ENCODE measurements at regions not wholly inside any gene's neighbourhood (a gene's known extent, or its start where the extent isn't known, plus 50 kb on each side); places are given as distances from the start of the nearest gene placed in this dataset.
"Not testable (repeated sequence)": the region's sequence is repeated elsewhere in the genome, so short reads cannot be mapped to it uniquely, and the experiment has no call there.

GRCh38 chrX:150091300-150091699 is 153.0 kb upstream of the EOLA2 start:
- DNase-seq; H3K4me1 Mint-ChIP-seq (ENCODE audit: low read depth); H3K36me3 Mint-ChIP-seq; POLR2A ChIA-PET; CTCF ChIA-PET; intact Hi-C loops (cut with micrococcal nuclease); H3K27me3 Mint-ChIP-seq; H3K27ac Mint-ChIP-seq; H3K9me3 Mint-ChIP-seq; H3K4me3 Mint-ChIP-seq: not testable (repeated sequence)

DNA sequence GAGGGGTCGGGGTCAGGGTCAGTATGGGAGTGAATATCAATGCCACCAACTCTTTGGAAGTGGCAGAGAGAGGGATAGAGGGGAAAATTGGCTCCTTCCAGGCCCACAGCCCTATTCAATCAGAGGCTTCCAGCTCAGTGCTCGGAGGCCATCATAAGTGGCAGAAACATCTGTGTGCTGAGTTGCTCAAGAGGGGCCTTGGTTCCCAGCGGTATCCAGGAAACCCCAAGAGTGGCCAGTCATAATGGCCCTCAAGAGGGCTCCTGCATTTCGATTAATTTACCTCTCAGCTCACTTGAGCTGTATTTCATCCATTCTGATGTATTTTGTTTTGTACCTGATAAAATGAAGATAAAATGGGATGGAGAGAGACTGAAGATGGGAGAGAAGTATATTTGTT is 154.3 kb upstream of the EOLA2 start:
- intact Hi-C loops (cut with micrococcal nuclease), result no loop called here
- ChIA-PET CTCF (no interaction called here), POLR2A (no interaction called here)
- H3K9me3 Mint-ChIP-seq, result no peaks in the 10 kb centered on the region
- H3K27me3 Mint-ChIP-seq, result no peaks in the 10 kb centered on the region
- no peaks in the 10 kb centered on the region for H3K4me1 Mint-ChIP-seq (ENCODE audit: low read depth)
- no peak overlapping the region for H3K27ac Mint-ChIP-seq
- no peak overlapping the region for H3K4me3 Mint-ChIP-seq
- H3K36me3 Mint-ChIP-seq, result no peaks in the 10 kb centered on the region
- DNase-seq, result no peak

- H3K36me3 Mint-ChIP-seq, result no peaks in the 10 kb centered on the region
- ChIA-PET POLR2A (no interaction called here), CTCF (no interaction called here)
- intact Hi-C loops (cut with micrococcal nuclease), result no loop called here
- H3K4me3 Mint-ChIP-seq, result no peak overlapping the region
- no peaks in the 10 kb centered on the region for H3K27me3 Mint-ChIP-seq
- no peak for DNase-seq
- no peak overlapping the region for H3K27ac Mint-ChIP-seq
- H3K9me3 Mint-ChIP-seq, result no peaks in the 10 kb centered on the region
- no peaks in the 10 kb centered on the region for H3K4me1 Mint-ChIP-seq (ENCODE audit: low read depth)
Measured at GRCh38 chrX:150094375-150094774, 156.1 kb upstream of the EOLA2 start.

DNA sequence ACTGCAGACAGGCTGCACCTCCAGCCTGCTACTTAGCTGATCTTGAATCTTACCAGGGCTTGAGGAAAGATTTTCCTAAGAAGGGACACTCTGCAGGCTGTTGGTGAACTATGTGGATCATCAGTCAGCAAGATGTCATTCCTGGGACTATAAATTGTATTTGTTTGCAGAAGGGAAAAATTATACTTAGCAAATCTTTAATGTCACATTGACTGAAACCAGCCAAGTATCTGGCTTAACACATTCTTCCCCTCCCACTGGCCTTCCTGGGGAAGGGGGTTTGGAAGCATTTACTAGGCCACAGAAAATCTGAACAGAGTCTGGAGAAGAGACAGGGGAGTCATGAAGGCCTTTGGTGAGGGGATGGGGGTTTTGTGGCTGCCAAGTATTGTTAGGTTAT is 156.7 kb upstream of the EOLA2 start:
- no peaks in the 10 kb centered on the region for H3K9me3 Mint-ChIP-seq
- no peak overlapping the region for H3K27ac Mint-ChIP-seq
- POLR2A ChIA-PET, result no interaction called here
- intact Hi-C loops (cut with micrococcal nuclease), result no loop called here
- CTCF ChIA-PET, result no interaction called here
- H3K36me3 Mint-ChIP-seq, result no peaks in the 10 kb centered on the region
- no peak overlapping the region for H3K4me3 Mint-ChIP-seq
- H3K4me1 Mint-ChIP-seq (ENCODE audit: low read depth), result no peaks in the 10 kb centered on the region
- no peaks in the 10 kb centered on the region for H3K27me3 Mint-ChIP-seq
- DNase-seq, result no peak

DNA sequence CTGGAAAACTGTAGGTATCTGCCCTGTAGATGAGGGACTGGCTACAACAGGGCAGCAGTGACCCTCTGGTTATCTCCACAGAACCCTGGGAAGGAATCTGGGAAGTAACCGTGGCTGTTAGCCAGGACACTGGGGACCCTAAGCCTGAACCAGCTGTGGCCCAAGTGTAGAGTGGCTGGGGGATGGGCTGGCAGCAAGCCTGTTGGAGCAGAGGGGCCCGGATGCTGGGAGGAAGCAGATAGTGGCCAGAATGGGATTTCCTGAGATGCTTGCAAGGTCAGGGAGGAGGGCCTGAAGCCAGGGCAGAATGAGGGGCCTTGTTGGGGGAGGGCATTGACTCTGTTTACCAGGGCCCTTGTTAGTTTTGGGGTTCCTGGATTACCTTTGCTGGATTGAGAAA is 161.0 kb upstream of the EOLA2 start:
- DNase-seq, result no peak
- no peaks in the 10 kb centered on the region for H3K4me1 Mint-ChIP-seq (ENCODE audit: low read depth)
- intact Hi-C loops (cut with micrococcal nuclease), result no loop called here
- H3K4me3 Mint-ChIP-seq, result no peak overlapping the region
- no peaks in the 10 kb centered on the region for H3K27me3 Mint-ChIP-seq
- H3K9me3 Mint-ChIP-seq, result no peaks in the 10 kb centered on the region
- ChIA-PET CTCF (no interaction called here), POLR2A (no interaction called here)
- H3K27ac Mint-ChIP-seq, result no peak overlapping the region
- no peaks in the 10 kb centered on the region for H3K36me3 Mint-ChIP-seq

GRCh38 chrX:150100261-150100660 is 162.0 kb upstream of the EOLA2 start:
- no peaks in the 10 kb centered on the region for H3K27me3 Mint-ChIP-seq
- H3K27ac Mint-ChIP-seq, result no peak overlapping the region
- no peak overlapping the region for H3K4me3 Mint-ChIP-seq
- DNase-seq, result no peak
- ChIA-PET CTCF (no interaction called here), POLR2A (no interaction called here)
- no peaks in the 10 kb centered on the region for H3K9me3 Mint-ChIP-seq
- H3K36me3 Mint-ChIP-seq, result no peaks in the 10 kb centered on the region
- intact Hi-C loops (cut with micrococcal nuclease), result no loop called here
- H3K4me1 Mint-ChIP-seq (ENCODE audit: low read depth), result no peaks in the 10 kb centered on the region

- no peaks in the 10 kb centered on the region for H3K4me1 Mint-ChIP-seq (ENCODE audit: low read depth)
- H3K27ac Mint-ChIP-seq, result no peak overlapping the region
- ChIA-PET POLR2A (no interaction called here), CTCF (no interaction called here)
- intact Hi-C loops (cut with micrococcal nuclease), result no loop called here
- H3K4me3 Mint-ChIP-seq, result no peak overlapping the region
- H3K9me3 Mint-ChIP-seq, result no peaks in the 10 kb centered on the region
- H3K27me3 Mint-ChIP-seq, result peaks cover 10% of the 10 kb centered on the region
- no peaks in the 10 kb centered on the region for H3K36me3 Mint-ChIP-seq
- DNase-seq, result no peak
Measured at GRCh38 chrX:150118476-150118875, 180.2 kb upstream of the EOLA2 start.

DNA sequence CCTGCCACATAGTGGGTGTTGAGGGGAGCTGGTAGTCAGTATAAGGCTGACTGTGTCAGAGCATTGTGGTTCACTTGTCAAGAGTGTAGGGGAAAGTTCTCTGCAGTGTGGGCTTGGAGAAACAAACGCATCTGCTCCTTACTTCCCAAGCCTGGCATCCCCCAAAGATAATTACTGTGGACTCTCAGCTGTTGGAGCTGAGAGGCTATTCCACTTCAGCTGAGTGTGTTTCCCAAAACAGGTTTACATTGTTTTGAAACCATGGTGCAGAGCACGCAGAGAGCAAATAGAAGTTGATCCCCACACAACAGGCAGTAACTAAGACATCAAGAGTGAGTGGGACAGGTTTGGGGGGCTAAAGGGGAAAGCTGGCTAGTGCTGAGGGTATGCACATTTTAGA is 181.0 kb upstream of the EOLA2 start:
- Mint-ChIP-seq H3K4me3 (no peak overlapping the region), H3K9me3 (no peaks in the 10 kb centered on the region), H3K36me3 (no peaks in the 10 kb centered on the region), H3K27me3 (peaks cover 6% of the 10 kb centered on the region), H3K27ac (no peak overlapping the region), H3K4me1 (ENCODE audit: low read depth) (no peaks in the 10 kb centered on the region)
- ChIA-PET CTCF (no interaction called here), POLR2A (no interaction called here)
- intact Hi-C loops (cut with micrococcal nuclease), result no loop called here
- DNase-seq, result no peak

DNA sequence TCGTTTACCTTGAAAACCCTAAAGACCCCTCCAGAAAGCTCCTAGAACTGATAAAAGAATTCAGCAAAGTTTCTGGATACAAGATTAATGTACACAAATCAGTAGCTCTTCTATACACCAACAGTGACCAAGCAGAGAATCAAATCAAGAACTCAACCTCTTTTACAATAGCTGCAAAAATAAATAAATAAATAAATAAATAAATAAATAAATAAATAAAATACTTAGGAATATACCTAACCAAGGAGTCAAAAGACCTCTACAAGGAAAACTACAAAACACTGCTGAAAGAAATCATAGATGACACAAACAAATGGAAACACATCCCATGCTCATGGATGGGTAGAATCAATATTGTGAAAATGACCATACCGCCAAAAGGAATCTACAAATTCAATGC is 186.8 kb upstream of the EOLA2 start:
- CTCF ChIA-PET; H3K27me3 Mint-ChIP-seq; H3K9me3 Mint-ChIP-seq; POLR2A ChIA-PET; H3K4me3 Mint-ChIP-seq; DNase-seq; H3K36me3 Mint-ChIP-seq; intact Hi-C loops (cut with micrococcal nuclease); H3K27ac Mint-ChIP-seq; H3K4me1 Mint-ChIP-seq (ENCODE audit: low read depth): not testable (repeated sequence)

DNA sequence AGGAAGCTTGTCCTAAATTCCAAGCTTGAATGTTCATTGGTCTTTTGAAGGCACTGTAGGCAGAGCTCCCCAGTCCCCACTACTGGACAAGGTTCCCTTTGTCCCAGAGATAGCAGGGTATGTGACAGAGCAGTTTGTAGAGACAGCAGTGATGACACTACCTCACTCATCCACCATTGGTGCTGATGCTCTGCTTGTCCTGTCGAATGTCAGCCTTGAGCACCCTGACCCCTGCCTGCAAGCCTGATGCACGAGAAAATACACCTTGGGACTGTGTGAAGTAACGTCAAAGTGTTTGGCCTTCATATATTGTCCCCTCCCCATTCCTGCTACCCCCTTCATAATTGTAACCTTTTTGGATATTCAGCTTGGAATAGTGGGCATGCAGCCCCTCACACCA is 188.9 kb upstream of the EOLA2 start:
- POLR2A ChIA-PET, result no interaction called here
- CTCF ChIA-PET, result no interaction called here
- no peaks in the 10 kb centered on the region for H3K4me1 Mint-ChIP-seq (ENCODE audit: low read depth)
- DNase-seq, result no peak
- intact Hi-C loops (cut with micrococcal nuclease), result no loop called here
- H3K27ac Mint-ChIP-seq, result no peak overlapping the region
- peaks cover 4% of the 10 kb centered on the region for H3K27me3 Mint-ChIP-seq
- no peaks in the 10 kb centered on the region for H3K36me3 Mint-ChIP-seq
- no peaks in the 10 kb centered on the region for H3K9me3 Mint-ChIP-seq
- H3K4me3 Mint-ChIP-seq, result no peak overlapping the region

GRCh38 chrX:150143721-150144440 is 205.6 kb upstream of the EOLA2 start:
- H3K27me3 Mint-ChIP-seq, result peaks cover 2% of the 10 kb centered on the region
- H3K4me3 Mint-ChIP-seq, result no peak overlapping the region
- no peak overlapping the region for H3K27ac Mint-ChIP-seq
- DNase-seq, result no peak
- H3K9me3 Mint-ChIP-seq, result peaks cover 3% of the 10 kb centered on the region
- ChIA-PET POLR2A (no interaction called here), CTCF (no interaction called here)
- intact Hi-C loops (cut with micrococcal nuclease), result no loop called here
- H3K36me3 Mint-ChIP-seq, result no peaks in the 10 kb centered on the region
- no peaks in the 10 kb centered on the region for H3K4me1 Mint-ChIP-seq (ENCODE audit: low read depth)

- H3K27ac Mint-ChIP-seq, result no peak overlapping the region
- H3K4me1 Mint-ChIP-seq (ENCODE audit: low read depth), result no peaks in the 10 kb centered on the region
- H3K36me3 Mint-ChIP-seq, result no peaks in the 10 kb centered on the region
- POLR2A ChIA-PET, result no interaction called here
- H3K9me3 Mint-ChIP-seq, result peaks cover 3% of the 10 kb centered on the region
- intact Hi-C loops (cut with micrococcal nuclease), result no loop called here
- peak; percentile 16 for DNase-seq
- CTCF ChIA-PET, result no interaction called here
- peaks cover 2% of the 10 kb centered on the region for H3K27me3 Mint-ChIP-seq
- no peak overlapping the region for H3K4me3 Mint-ChIP-seq
Measured at GRCh38 chrX:150146271-150146896, 208.1 kb upstream of the EOLA2 start.

GRCh38 chrX:150148749-150149672 is 210.7 kb upstream of the EOLA2 start:
- POLR2A ChIA-PET, result no interaction called here
- H3K9me3 Mint-ChIP-seq, result no peaks in the 10 kb centered on the region
- intact Hi-C loops (cut with micrococcal nuclease), result no loop called here
- H3K36me3 Mint-ChIP-seq, result no peaks in the 10 kb centered on the region
- no peak overlapping the region for H3K4me3 Mint-ChIP-seq
- no peaks in the 10 kb centered on the region for H3K4me1 Mint-ChIP-seq (ENCODE audit: low read depth)
- CTCF ChIA-PET, result no interaction called here
- H3K27me3 Mint-ChIP-seq, result no peaks in the 10 kb centered on the region
- H3K27ac Mint-ChIP-seq, result no peak overlapping the region
- no peak for DNase-seq
